Neural progenitor cell (in vitro differentiated cells): ENCODE measurements at regions not wholly inside any gene's neighbourhood (a gene's known extent, or its start where the extent isn't known, plus 50 kb on each side); places are given as distances from the start of the nearest gene placed in this dataset.

Source experiments
- DNase-seq: peaks from one replicate; pipeline ENCODE4 v3.0.0-alpha.2; 2016; ENCODE audit warnings: low spot score
- H2AFZ ChIP-seq: fragments of 200-600 bp; sonication (generic); replicated peaks from 2 replicates; pipeline ENCODE4 v1.6.1; 2016; ENCODE audit warnings: antibody characterized with exemption
- H3F3A ChIP-seq: fragments of 200-600 bp; sonication (generic); 2 replicates; pipeline ENCODE4 v1.6.1; 2016; ENCODE audit warnings: antibody characterized with exemption, low read depth
- H3K27ac ChIP-seq: fragments of 200-600 bp; sonication (generic); 2 replicates; pipeline ENCODE4 v1.5.1; 2016; ENCODE audit warnings: mild to moderate bottlenecking
- H3K27me3 ChIP-seq: fragments of 200-600 bp; sonication (generic); 2 replicates; pipeline ENCODE4 v1.6.1; 2016; ENCODE audit warnings: mild to moderate bottlenecking, moderate library complexity
- H3K36me3 ChIP-seq: fragments of 200-600 bp; sonication (generic); 2 replicates; pipeline ENCODE4 v1.5.1; 2016
- H3K4me1 ChIP-seq: fragments of 200-600 bp; sonication (generic); 2 replicates; pipeline ENCODE4 v1.6.1; 2016; ENCODE audit warnings: mixed run types
- H3K4me2 ChIP-seq: fragments of 200-600 bp; sonication (generic); 2 replicates; pipeline ENCODE4 v1.6.1; 2016
- H3K4me3 ChIP-seq: fragments of 200-600 bp; sonication (generic); 2 replicates; pipeline ENCODE4 v1.5.1; 2016
- H3K79me2 ChIP-seq: fragments of 200-600 bp; sonication (generic); 2 replicates; pipeline ENCODE4 v1.6.1; 2016; ENCODE audit warnings: low read depth
- H3K9ac ChIP-seq: fragments of 200-600 bp; sonication (generic); 2 replicates; pipeline ENCODE4 v1.6.1; 2016
- H3K9me3 ChIP-seq: fragments of 200-600 bp; sonication (generic); 2 replicates; pipeline ENCODE4 v1.5.1; 2016; ENCODE audit warnings: low read depth
- H4K20me1 ChIP-seq: fragments of 200-600 bp; sonication (generic); 2 replicates; pipeline ENCODE4 v1.6.1; 2016; ENCODE audit warnings: low read depth
- H3K27ac Mint-ChIP-seq: 3 replicates; pipeline ENCODE4 v1.8.0; 2021; ENCODE audit warnings: mixed read lengths
- H3K27me3 Mint-ChIP-seq: 2 replicates; pipeline ENCODE4 v1.8.0; 2022; ENCODE audit warnings: low read depth, mild to moderate bottlenecking, inconsistent platforms, moderate library complexity, mixed read lengths; ENCODE audit not compliant: insufficient read depth
- H3K36me3 Mint-ChIP-seq: 3 replicates; pipeline ENCODE4 v1.8.0; 2021; ENCODE audit warnings: mixed read lengths
- H3K4me1 Mint-ChIP-seq: 3 replicates; pipeline ENCODE4 v1.8.0; 2021; ENCODE audit warnings: mixed read lengths
- H3K4me3 Mint-ChIP-seq: 3 replicates; pipeline ENCODE4 v1.8.0; 2021; ENCODE audit warnings: mild to moderate bottlenecking, moderate library complexity, mixed read lengths
- H3K9me3 Mint-ChIP-seq: 3 replicates; pipeline ENCODE4 v1.8.0; 2020; ENCODE audit warnings: mixed read lengths
- EZH2 ChIP-seq: fragments of 200-600 bp; sonication (generic); IDR thresholded peaks from 2 replicates; pipeline ENCODE4 v1.6.1; 2017; ENCODE audit warnings: antibody characterized with exemption, mild to moderate bottlenecking, moderate library complexity
- EZH2phosphoT487 ChIP-seq: fragments of 200-600 bp; sonication (generic); IDR thresholded peaks from 2 replicates; pipeline ENCODE4 v1.6.1; 2017; ENCODE audit warnings: antibody characterized with exemption
- TF ChIP-seq, protein P1 (sequence below): fragments of 200-600 bp; sonication (generic); IDR thresholded peaks from 2 replicates; pipeline ENCODE4 v1.5.1; 2017; ENCODE audit warnings: antibody characterized with exemption, mild to moderate bottlenecking

DNA sequence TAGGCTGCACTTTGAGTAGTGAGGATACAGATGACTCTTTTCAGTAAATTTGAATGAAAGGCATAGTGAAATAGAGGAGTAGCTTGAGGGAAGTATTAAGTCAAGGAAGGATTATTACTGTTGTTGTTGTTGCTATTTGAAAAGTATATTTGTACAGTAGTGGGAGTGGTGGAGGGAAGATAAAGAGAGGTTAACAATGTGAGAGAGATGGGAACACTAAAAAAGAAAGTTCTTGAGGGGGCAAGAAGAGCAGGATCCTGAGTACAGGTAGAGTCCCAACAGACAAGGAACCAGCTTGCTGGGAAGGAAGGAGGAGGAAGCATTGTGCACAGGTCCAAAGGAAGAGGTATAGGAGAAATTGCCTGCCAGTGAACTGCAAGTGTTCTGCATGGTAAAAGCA, 75.6 kb upstream of the GOLGA8B start:
- Histone ChIP-seq H3K4me3 (no peak overlapping the region), H2AFZ (no peak overlapping the region), H3F3A (no peaks in the 10 kb centered on the region), H3K4me2 (no peak overlapping the region), H4K20me1 (no peaks in the 10 kb centered on the region), H3K27ac (no peak overlapping the region), H3K36me3 (no peaks in the 10 kb centered on the region), H3K79me2 (no peaks in the 10 kb centered on the region), H3K4me1 (no peaks in the 10 kb centered on the region), H3K27me3 (no peaks in the 10 kb centered on the region), H3K9me3 (no peaks in the 10 kb centered on the region), H3K9ac (no peak overlapping the region)
- Mint-ChIP-seq H3K27me3 (no peaks in the 10 kb centered on the region), H3K4me1 (no peaks in the 10 kb centered on the region), H3K36me3 (no peaks in the 10 kb centered on the region), H3K4me3 (no peak overlapping the region), H3K9me3 (no peaks in the 10 kb centered on the region), H3K27ac (no peak overlapping the region)
- TF ChIP-seq, protein P1, sequence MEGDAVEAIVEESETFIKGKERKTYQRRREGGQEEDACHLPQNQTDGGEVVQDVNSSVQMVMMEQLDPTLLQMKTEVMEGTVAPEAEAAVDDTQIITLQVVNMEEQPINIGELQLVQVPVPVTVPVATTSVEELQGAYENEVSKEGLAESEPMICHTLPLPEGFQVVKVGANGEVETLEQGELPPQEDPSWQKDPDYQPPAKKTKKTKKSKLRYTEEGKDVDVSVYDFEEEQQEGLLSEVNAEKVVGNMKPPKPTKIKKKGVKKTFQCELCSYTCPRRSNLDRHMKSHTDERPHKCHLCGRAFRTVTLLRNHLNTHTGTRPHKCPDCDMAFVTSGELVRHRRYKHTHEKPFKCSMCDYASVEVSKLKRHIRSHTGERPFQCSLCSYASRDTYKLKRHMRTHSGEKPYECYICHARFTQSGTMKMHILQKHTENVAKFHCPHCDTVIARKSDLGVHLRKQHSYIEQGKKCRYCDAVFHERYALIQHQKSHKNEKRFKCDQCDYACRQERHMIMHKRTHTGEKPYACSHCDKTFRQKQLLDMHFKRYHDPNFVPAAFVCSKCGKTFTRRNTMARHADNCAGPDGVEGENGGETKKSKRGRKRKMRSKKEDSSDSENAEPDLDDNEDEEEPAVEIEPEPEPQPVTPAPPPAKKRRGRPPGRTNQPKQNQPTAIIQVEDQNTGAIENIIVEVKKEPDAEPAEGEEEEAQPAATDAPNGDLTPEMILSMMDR = no peak
- TF ChIP-seq EZH2phosphoT487 (no peak), EZH2 (no peak)
- DNase-seq = no peak

DNA sequence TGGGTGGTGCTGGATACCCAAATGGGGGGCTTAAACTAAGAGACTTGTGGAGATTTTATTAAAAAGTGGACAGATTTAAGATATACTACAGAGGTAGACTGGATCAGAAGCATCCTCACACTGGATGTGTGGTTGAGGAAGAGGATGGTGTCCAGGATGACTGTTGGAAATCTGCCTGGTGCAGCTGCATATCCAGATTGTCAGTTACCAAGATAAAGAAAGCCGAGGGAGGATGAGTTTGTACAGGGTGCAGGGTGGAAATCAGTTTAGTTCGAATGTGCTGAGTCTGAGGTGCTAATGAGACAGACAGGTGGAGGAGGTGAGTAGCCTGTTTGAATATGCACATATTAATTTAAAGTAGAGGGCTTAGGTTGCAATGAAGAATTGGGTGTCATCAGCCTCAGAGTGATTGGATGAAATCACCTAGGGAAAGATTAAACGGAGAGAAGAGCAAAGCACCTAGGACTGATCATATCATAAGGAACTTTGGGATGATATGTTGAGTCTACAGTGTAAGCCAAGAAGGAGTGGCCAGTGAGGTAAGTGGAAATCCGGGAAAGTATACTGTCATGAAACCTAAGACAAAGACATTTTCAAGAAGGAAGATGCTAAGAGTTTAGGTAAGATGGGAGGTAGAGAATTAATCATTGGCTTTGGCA, 74.1 kb upstream of the GOLGA8B start:
- H3K36me3 Mint-ChIP-seq = no peaks in the 10 kb centered on the region

DNA sequence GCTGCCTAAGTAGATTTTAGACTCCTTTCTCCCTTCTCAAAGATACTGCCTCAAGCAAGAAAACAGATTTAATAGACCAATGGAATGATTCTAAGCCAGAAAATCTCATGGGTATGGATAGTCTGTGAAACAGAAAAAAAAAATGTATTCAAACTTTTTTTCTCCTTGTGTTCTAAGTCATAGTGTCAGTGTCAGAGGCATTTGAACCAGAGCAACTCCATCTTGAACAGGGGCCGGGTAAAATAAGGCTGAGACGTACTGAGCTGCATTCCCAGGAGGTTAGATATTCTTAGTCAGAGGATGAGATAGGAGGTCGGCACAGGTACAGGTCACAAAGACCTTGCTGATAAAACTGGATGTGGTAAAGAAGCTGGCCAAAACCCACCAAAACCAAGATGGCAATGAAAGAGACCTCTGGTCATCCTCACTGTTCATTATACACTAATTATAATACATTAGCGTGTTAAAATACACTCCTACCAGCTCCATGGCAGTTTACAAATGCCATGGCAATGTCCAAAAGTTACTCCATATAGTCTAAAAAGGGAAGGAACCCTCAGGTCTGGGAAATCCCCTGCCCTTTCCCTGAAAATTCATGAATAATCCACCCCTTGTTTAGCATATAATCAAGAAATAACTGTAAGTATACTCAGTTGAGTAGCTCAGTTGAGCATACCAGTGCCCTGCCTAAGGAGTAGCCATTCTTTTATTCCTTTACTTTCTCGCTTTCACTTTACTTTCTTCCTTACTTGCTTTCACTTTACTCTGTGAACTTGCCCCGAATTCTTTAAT, 72.8 kb upstream of the GOLGA8B start:
- Mint-ChIP-seq H3K9me3 (no peaks in the 10 kb centered on the region), H3K27me3 (peaks cover 2% of the 10 kb centered on the region), H3K4me1 (no peaks in the 10 kb centered on the region), H3K36me3 (no peaks in the 10 kb centered on the region), H3K4me3 (no peak overlapping the region), H3K27ac (no peak overlapping the region)
- Histone ChIP-seq H3F3A (no peaks in the 10 kb centered on the region), H2AFZ (no peak overlapping the region), H3K36me3 (no peaks in the 10 kb centered on the region), H3K27ac (no peak overlapping the region), H3K4me1 (no peaks in the 10 kb centered on the region), H3K27me3 (no peaks in the 10 kb centered on the region), H3K4me2 (no peak overlapping the region), H4K20me1 (no peaks in the 10 kb centered on the region), H3K9me3 (no peaks in the 10 kb centered on the region), H3K9ac (no peak overlapping the region), H3K4me3 (no peak overlapping the region), H3K79me2 (no peaks in the 10 kb centered on the region)
- TF ChIP-seq EZH2phosphoT487 (no peak), EZH2 (no peak)
- TF ChIP-seq, protein P1 = no peak
- no peak for DNase-seq

More for the DNA sequence above, 74.1 kb upstream of the GOLGA8B start:
- no peaks in the 10 kb centered on the region for H3F3A ChIP-seq
- no peak overlapping the region for H3K4me2 ChIP-seq
- no peak overlapping the region for H3K27ac ChIP-seq
- H3K79me2 ChIP-seq = no peaks in the 10 kb centered on the region
- H3K9me3 Mint-ChIP-seq = no peaks in the 10 kb centered on the region
- H3K36me3 ChIP-seq = no peaks in the 10 kb centered on the region
- no peak overlapping the region for H3K27ac Mint-ChIP-seq
- no peak overlapping the region for H3K9ac ChIP-seq
- H3K27me3 Mint-ChIP-seq = no peaks in the 10 kb centered on the region
- H3K4me3 ChIP-seq = no peak overlapping the region
- no peaks in the 10 kb centered on the region for H3K4me1 ChIP-seq
- H3K27me3 ChIP-seq = no peaks in the 10 kb centered on the region
- H4K20me1 ChIP-seq = no peaks in the 10 kb centered on the region
- no peaks in the 10 kb centered on the region for H3K9me3 ChIP-seq
- no peaks in the 10 kb centered on the region for H3K4me1 Mint-ChIP-seq
- DNase-seq = no peak
- TF ChIP-seq EZH2 = no peak
- TF ChIP-seq, protein P1 = no peak
- no peak for TF ChIP-seq EZH2phosphoT487
- no peak overlapping the region for H2AFZ ChIP-seq
- no peak overlapping the region for H3K4me3 Mint-ChIP-seq
